ENCODE measurements at regions not wholly inside any gene's neighbourhood (a gene's known extent, or its start where the extent isn't known, plus 50 kb on each side); places are given as distances from the start of the nearest gene placed in this dataset.

DNA sequence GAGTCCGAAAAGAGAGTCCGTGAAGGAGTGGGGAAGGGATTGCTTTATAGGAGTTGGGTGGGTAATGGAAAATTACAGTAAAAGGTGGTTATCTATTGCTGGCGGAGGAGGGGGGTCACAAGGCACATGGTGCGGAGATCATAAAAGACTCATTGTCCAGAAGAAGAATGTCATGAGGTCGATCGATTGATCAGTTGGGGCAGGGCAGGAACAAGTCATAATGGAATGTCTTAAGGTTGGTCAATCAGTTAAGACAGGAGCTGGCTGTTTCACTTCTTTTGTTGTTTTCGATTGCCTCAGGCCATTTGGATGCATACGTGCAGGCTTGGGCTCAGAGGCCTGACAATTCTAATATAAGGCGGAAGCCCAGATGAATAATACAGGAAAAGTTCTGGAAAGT lies 473.0 kb upstream of the TNP1 start:
- TF ChIP-seq, protein P1, sequence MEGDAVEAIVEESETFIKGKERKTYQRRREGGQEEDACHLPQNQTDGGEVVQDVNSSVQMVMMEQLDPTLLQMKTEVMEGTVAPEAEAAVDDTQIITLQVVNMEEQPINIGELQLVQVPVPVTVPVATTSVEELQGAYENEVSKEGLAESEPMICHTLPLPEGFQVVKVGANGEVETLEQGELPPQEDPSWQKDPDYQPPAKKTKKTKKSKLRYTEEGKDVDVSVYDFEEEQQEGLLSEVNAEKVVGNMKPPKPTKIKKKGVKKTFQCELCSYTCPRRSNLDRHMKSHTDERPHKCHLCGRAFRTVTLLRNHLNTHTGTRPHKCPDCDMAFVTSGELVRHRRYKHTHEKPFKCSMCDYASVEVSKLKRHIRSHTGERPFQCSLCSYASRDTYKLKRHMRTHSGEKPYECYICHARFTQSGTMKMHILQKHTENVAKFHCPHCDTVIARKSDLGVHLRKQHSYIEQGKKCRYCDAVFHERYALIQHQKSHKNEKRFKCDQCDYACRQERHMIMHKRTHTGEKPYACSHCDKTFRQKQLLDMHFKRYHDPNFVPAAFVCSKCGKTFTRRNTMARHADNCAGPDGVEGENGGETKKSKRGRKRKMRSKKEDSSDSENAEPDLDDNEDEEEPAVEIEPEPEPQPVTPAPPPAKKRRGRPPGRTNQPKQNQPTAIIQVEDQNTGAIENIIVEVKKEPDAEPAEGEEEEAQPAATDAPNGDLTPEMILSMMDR (IDR thresholded peaks at IDR 0.05): no peak
- no peak for TF ChIP-seq POLR2A (IDR thresholded peaks at IDR 0.05)
